ENCODE measurements at regions not wholly inside any gene's neighbourhood (a gene's known extent, or its start where the extent isn't known, plus 50 kb on each side); places are given as distances from the start of the nearest gene placed in this dataset.

DNA sequence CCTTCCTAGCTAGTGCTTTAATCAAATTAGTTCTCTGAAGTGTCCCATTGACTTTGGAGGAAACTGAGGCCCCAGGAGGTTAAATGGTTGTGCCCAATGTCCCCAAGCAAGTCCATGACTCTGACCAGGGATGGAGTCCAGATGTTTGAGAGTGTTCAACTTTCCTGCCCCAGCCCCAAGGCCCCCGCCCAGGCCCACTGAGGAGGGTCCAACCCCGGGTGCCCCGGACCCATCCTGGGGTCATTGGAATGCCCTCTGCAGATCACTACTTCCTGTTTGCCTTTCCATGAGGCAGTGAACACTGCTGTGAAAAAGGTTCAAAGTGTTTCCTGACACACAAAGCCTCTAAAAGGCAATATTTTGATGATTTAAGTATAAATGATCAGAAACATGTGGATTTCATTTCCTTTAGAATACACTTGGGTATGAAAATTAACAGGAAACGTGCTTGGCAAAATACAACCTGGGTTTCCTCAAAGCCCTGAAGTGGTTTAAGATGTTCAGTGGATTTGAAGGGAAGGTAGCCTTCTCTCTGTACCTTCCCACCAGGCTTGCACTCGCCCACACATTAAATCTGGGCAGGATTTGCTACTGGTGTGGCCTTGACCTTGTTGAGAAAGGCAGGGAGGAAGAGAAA lies 335.7 kb downstream of the TSHZ3 start:
- Histone ChIP-seq H3K4me2 (replicated peaks; ENCODE audit: extremely low read depth, low read length, poor library complexity, severe bottlenecking) (no peak overlapping the region), H4K20me1 (ENCODE audit: insufficient read depth, low read length) (no peaks in the 10 kb centered on the region), H3K27me3 (ENCODE audit: control insufficient read depth in 2 of 2, insufficient read depth in 2 of 2, low read length in 2 of 2) (no peaks in the 10 kb centered on the region), H3K36me3 (replicated peaks in 1 of 2; ENCODE audit: control insufficient read depth in 1 of 2, insufficient read depth in 2 of 2, low read length in 2 of 2) (no peaks in the 10 kb centered on the region), H2AFZ (ENCODE audit: insufficient read depth, low read depth, low read length, poor library complexity, severe bottlenecking) (no peak overlapping the region), H3K9ac (ENCODE audit: insufficient read depth, low read length, poor library complexity, severe bottlenecking) (no peak overlapping the region), H3K79me2 (ENCODE audit: insufficient read depth, low read length) (no peaks in the 10 kb centered on the region), H3K9me3 (replicated peaks in 1 of 2; ENCODE audit: control insufficient read depth in 1 of 2, insufficient read depth in 1 of 2, low read length in 2 of 2) (no peaks in the 10 kb centered on the region), H3K4me3 (replicated peaks in 1 of 3; ENCODE audit: low read depth in 2 of 3, low read length in 3 of 3) (no peak overlapping the region), H3K4me1 (ENCODE audit: control insufficient read depth in 1 of 2, insufficient read depth in 2 of 2, low read length in 2 of 2) (no peaks in the 10 kb centered on the region), H3K27ac (ENCODE audit: low read depth in 1 of 2, low read length in 2 of 2) (no peak overlapping the region)
- Mint-ChIP-seq H3K27me3 (ENCODE audit: low read depth in 3 of 3) (peaks cover 0 to 6% (median 4%) of the 10 kb centered on the region in 3 donors), H3K4me1 (peaks cover 9% of the 10 kb centered on the region), H3K9me3 (peaks cover 0 to 9% (median 2%) of the 10 kb centered on the region in 7 donors), H3K4me3 (no peak overlapping the region), H3K27ac (no peak overlapping the region), H3K36me3 (no peaks in the 10 kb centered on the region)
- no peak for DNase-seq
- TF ChIP-seq, protein P1, sequence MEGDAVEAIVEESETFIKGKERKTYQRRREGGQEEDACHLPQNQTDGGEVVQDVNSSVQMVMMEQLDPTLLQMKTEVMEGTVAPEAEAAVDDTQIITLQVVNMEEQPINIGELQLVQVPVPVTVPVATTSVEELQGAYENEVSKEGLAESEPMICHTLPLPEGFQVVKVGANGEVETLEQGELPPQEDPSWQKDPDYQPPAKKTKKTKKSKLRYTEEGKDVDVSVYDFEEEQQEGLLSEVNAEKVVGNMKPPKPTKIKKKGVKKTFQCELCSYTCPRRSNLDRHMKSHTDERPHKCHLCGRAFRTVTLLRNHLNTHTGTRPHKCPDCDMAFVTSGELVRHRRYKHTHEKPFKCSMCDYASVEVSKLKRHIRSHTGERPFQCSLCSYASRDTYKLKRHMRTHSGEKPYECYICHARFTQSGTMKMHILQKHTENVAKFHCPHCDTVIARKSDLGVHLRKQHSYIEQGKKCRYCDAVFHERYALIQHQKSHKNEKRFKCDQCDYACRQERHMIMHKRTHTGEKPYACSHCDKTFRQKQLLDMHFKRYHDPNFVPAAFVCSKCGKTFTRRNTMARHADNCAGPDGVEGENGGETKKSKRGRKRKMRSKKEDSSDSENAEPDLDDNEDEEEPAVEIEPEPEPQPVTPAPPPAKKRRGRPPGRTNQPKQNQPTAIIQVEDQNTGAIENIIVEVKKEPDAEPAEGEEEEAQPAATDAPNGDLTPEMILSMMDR (IDR thresholded peaks at IDR 0.05), result no peak
- WGBS (ENCODE audit: insufficient coverage), result 93% methylated on average over 3 of the region's 5 CpGs
- intact Hi-C loops (cut with micrococcal nuclease), result no loop called here

DNA sequence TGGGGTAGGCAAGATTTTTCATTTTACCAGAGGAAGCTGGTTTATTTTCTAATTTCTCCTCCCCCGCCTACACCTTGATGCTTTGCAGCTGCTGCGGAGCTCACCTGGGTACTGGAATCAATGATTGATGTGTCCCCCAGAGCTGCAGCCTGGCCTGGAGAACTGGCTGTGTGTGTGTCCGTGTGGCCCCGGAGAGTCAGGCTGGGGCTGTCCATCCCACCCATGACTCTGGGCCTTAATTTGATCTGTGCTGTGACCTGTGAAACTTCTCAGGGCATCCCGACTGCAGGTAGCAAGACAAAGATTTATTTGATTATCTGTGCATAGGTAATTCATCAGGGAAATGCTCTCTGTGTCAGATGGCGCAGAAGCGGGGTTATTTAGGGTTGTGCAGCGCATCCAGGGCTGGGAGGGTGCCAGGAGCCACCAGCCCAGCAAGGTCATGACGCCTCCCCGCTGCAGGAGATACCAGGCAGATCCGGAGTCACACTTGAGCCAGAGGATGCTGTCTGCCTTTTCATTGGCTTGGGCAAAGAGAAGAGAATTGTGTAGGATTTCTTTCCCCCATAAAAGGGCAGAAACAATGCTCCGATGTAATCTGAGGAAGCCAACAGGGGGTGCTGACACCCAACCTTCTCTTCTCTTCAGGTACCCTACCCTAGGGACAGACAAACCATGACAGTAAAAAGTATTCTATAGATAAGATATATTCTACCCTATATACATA lies 346.6 kb downstream of the TSHZ3 start:
- Histone ChIP-seq H3K27ac (ENCODE audit: low read depth in 1 of 2, low read length in 2 of 2) (no peak overlapping the region), H2AFZ (ENCODE audit: insufficient read depth, low read depth, low read length, poor library complexity, severe bottlenecking) (no peak overlapping the region), H3K4me3 (replicated peaks in 1 of 3; ENCODE audit: low read depth in 2 of 3, low read length in 3 of 3) (no peak overlapping the region), H3K9me3 (replicated peaks in 1 of 2; ENCODE audit: control insufficient read depth in 1 of 2, insufficient read depth in 1 of 2, low read length in 2 of 2) (peaks cover 0 to 2% of the 10 kb centered on the region in 2 donors), H4K20me1 (ENCODE audit: insufficient read depth, low read length) (no peaks in the 10 kb centered on the region), H3K79me2 (ENCODE audit: insufficient read depth, low read length) (no peaks in the 10 kb centered on the region), H3K4me2 (replicated peaks; ENCODE audit: extremely low read depth, low read length, poor library complexity, severe bottlenecking) (no peak overlapping the region), H3K27me3 (ENCODE audit: control insufficient read depth in 2 of 2, insufficient read depth in 2 of 2, low read length in 2 of 2) (no peaks in the 10 kb centered on the region), H3K9ac (ENCODE audit: insufficient read depth, low read length, poor library complexity, severe bottlenecking) (no peak overlapping the region), H3K36me3 (replicated peaks in 1 of 2; ENCODE audit: control insufficient read depth in 1 of 2, insufficient read depth in 2 of 2, low read length in 2 of 2) (no peaks in the 10 kb centered on the region), H3K4me1 (ENCODE audit: control insufficient read depth in 1 of 2, insufficient read depth in 2 of 2, low read length in 2 of 2) (no peaks in the 10 kb centered on the region)
- H3K36me3 Mint-ChIP-seq, result no peaks in the 10 kb centered on the region
- H3K27me3 Mint-ChIP-seq (ENCODE audit: low read depth in 3 of 3), result peaks cover 0 to 6% (median 3%) of the 10 kb centered on the region in 3 donors
- no peak overlapping the region for H3K4me3 Mint-ChIP-seq
- H3K9me3 Mint-ChIP-seq, result peaks cover 0 to 8% (median 3%) of the 10 kb centered on the region in 7 donors
- 75% methylated on average over 8 of the region's 12 CpGs for WGBS (ENCODE audit: insufficient coverage)
- no peak for DNase-seq
- no peaks in the 10 kb centered on the region for H3K4me1 Mint-ChIP-seq
- intact Hi-C loops (cut with micrococcal nuclease), result no loop called here
- no peak overlapping the region for H3K27ac Mint-ChIP-seq
- TF ChIP-seq, protein P1 (IDR thresholded peaks at IDR 0.05), result no peak
